Left renal pelvis (tissue), 4 donors: ENCODE measurements at regions not wholly inside any gene's neighbourhood (a gene's known extent, or its start where the extent isn't known, plus 50 kb on each side); places are given as distances from the start of the nearest gene placed in this dataset.
"Not testable (repeated sequence)": the region's sequence is repeated elsewhere in the genome, so short reads cannot be mapped to it uniquely, and the experiment has no call there.

Experiments
- DNase-seq, 4 donors: peaks; one replicate each; pipeline ENCODE4 v3.0.0-alpha.2; 2013; ENCODE audit warnings: low read depth in 4 of 4, low spot score in 3 of 4

DNA sequence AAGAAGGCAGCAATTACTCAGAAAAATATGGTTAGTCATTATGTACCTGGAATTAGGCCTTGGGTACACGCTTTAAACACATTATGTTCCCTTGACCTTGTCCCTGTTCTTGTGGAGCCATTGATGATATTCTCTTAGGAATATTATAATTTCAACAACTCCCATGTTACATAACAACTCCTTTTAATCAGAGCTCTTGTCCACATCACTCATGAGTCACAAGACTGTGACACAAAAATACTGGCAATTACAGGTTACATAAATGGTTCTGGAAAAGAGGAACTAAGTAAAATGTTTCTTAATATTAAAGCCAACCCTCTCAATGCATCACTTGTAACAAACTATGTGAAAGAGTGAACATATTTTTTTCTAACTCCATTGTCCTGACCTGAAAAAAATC is 143.8 kb upstream of the PCLO start:
- no peak for DNase-seq

DNA sequence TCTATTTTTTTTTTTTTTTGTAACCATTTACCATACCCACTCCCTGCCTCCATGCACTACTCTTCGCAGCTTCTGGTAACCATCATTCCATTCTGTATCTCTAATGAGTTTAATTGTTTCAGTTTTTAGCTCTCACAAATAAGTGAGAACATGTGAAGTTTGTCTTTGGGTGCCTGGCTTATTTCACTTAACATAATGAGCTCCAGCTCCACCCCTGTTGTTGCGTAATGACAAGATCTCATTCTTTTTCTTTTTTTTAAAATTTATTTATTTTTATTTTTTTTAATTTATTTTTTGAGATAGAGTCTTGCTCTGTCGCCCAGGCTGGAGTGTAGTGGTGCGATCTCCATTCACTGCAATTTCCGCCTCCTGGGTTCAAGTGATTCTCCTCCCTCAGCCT is 142.3 kb upstream of the PCLO start:
- no peak for DNase-seq

DNA sequence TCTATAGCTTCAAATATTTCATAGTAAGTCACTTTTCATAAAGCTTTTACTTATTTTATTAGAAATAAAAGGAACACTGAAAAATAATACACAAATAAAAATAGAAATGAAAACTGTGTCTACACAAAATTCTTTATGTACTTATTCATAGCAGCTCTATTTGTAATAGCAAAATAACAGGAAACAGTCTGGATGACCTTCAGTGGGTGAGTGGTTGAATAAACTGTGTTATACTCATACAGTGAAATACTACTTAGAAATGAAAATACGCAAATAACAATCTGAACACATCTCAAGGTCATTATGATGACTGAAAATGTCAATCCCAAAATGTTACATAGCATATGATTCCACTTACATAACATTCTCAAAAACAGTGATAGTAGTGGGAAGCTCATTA is 138.7 kb upstream of the PCLO start:
- no peak for DNase-seq

DNA sequence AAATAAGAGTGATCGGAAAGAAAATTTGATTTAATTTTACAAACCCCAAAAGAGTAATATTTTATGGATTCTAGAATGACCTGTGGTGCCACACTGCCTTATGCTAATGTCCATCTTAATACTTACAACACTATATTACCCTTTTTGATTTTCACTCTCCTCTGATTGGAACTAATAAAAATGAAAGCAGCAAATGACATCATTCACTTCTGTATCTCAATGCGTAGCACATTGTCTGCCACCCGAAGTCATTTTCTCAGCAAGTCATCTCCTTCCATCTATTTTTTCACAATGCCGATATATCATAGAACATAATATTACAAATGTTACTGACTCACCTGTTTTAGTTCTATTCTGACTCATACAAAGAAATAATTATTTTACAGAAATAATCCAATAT is 127.5 kb upstream of the PCLO start:
- no peak for DNase-seq

DNA sequence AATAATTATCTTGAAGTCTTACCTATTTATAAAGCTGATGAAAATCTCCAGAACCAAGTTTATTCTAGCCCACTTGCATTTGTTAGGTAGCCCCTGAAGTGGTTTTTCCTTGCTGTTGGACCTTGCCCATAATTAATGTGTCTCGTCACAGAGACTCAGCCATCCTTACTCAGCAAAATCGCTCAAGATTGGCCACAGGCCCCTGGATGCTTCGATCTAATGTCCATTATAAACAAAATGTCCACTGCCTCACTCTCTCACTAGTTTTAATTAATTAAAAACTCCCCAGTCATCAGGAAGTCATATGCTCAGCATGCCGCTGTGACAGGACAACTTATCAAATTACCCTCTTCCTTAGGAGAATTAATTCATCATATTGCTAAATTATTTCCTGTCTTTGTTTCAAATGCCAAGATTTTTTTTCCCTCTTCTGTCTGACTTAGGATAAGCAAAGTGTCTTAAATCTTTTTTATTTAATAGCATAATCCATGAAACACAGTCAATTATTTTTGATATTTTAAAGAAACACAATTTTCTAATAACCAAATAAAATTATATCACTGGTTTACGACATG is 126.8 kb upstream of the PCLO start:
- DNase-seq, result no peak

DNA sequence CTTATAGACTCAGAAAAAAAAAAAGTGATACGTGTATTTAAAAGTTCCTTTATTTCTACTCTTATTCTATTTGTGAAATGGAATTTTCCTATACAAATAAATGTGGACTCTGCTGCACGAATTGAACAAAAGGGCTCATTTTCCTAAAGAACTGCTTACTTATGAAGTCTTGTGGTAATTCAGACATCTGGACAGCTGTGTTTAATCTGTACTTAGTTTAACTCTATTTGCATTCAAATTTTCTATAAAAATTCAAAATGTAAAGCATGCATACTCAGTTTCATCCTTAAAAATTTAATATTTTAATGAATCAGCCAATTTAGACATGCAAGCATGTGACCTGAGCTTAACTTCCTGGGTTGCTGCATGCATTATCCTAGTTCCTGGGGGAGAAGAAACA is 118.0 kb upstream of the PCLO start:
- no peak for DNase-seq

DNA sequence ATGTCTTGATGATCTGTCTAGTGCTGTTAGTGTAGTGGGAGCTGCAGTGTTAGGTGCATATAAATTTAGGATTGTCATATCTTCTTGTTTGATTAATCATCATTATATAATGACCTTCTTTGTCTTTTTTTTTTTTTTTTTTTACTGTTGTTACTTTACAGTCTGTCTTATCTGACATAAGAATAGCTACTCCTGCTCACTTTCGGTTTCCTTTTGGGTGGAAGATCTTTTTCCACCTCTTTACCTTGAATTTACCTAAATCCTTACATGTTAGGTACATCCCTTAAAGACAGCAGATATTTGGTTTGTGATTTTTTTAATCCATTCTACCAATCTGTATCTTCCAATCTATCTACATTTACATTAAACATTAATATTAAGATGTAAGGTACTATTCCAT is 113.6 kb upstream of the PCLO start:
- DNase-seq, result no peak

DNA sequence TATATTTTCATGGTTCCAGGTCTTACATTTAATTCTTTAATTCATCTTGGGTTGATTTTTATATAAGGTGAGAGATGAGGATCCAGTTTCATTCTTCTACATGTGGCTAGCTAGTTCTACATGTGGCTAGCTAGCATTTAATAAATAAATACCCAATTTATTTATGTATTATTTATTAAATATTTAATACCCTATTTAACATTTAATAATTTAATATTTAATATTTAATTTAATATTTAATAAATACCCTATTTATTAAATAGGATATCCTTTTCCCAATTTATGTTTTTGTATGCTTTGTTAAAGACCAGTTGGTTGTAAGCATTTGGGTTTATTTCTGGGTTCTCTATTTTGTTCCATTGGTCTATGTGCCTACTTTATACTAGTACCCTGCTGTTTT is 111.0 kb upstream of the PCLO start:
- DNase-seq, result no peak

DNA sequence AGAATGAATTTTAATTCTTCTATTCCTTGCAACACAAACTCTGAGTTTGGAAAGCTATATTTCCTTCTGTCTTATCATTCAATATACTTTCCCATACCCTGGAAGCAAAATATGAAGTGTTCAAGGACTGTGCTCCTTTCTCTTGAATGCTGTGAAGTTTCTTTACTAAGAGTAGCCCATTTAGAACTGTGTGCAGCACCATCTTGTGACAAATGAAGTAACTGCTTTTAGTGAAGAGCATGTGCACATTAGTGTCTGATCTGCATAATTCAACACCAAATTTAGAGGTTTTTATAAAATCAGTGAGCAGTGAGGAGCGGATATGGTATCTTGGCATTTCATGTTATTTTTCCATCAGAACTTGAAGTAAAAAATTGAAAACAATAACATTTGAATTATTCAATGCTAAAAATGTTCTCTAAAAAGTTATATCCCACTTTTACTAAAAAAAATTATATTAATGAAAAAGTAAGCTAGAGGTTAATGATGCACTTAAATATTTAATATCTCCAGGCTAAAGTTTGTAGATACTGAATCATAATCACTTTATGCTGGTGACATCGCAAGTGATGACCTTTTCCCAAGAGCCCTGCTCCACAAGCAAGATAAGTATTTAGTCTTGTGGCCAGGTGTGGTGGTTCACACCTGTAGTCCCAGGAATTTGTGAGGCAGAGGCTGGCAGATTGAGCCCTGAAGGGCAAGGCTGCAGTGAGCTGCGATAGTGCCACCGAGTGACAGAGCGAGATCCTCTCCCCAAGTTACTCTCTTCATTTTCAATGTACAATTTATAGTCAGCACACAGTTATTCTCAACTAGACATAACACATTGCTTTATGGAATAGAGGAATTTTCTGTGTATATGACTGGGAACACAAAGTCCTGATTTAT is 108.8 kb upstream of the PCLO start:
- DNase-seq, result peak in 3 of 4 donors; percentile 12 to 22 (median 19)

DNA sequence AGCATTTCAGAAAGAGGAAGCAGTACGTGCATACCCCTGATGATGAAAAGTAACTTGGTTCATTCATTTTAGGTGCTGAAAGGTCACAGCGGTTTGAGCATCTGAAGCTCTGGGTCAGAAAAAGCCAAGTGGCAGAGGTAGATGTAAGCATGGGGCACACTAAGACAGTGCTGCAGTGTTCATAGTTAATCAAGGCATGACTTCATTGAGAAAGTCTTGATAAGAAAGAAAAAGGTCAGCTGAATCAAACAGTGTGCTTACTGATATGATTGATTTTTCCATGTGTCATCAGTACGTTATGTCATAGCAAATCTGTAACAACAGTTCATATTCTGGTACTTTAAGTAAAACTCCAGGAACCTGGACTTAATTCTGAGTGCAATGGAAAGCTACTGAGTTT is 107.7 kb upstream of the PCLO start:
- DNase-seq, result no peak

DNA sequence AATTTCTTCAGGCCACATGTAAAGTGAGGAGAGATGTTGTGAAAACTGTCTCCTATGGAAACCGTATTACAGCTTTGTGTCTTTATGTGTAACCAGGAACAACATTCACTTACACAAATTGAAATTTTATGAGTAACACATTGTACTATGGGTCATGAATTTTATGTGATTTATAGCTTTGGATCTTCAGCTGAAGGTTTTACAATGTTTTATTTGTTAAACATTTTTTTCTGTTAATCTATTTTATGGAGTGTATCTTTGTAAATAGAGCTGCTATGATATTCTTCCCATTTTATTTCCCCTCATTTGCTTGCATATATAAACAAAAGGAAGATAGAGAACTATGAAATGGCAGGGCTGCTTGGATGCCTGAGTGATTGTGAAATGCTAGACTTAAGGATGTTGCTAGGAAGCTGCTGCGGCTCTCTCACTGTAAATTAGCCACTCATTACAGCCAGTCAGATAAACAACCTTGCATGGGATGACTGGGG is 104.5 kb upstream of the PCLO start:
- peak; percentile 10 to 44 (median 25) for DNase-seq

DNA sequence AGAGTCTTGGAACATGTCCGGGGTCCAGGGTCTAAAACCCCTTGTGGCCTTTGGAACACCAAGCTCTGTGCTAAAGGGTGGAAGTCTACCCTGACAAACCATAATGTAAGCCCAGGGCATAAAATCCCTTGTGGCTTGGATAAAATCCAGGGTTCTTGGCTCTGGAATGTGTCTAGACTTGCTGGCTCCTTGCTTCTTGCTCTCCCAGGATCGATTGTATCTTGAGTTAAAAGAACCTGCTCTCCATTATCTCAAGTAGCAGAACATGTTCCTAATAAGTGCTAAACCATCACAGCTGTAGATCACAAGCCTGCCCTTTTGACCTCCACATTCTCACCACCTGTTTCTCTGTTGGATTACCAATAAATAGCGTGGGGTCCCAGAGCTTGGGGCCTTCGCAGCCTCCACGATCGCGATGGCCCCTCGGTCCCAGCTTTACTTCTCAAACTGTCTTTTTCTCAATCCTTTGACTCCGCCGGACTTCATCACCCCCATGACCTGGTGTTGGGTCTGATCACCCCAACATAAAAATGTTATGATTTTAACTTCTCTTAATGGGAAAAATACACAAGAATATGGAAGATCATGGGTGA is 100.9 kb upstream of the PCLO start:
- not testable (repeated sequence) for DNase-seq

DNA sequence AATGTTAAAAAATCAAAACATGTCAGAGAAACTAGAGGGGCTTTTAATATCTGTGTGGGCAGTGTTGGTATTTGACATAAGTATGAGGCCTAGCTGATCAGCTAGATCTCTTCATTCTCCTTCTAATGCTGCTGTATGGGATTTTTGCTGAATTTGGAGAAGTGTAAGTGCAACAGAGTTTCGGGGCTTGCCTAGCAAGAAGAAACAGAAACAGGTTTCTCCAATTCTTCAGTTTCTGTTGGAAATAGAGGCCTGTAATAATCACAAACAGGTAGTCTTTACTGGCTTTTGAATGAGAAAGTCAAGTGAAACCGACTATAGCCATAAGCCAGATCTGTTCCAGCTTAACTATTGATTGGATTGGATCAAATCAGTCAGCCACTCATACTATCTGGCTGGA is 96.4 kb upstream of the PCLO start:
- DNase-seq, result no peak

DNA sequence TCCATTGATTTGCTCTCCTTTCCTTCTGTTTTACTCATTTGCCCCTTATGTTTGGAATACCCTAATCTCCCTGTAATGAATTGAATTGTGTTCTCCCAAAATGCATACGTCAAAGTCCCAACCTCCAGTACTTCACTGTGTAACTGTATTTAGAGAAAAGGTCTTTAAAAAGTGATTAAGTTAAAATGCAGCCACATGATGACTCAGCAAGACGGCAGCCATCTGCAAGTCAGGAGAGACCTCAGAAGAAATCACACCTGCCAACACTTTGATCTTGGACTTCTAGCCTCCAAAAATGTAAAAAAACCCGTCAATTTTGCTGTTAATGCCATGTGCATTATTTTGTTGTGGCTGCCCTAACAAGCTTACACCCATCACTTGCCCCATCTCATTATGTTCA is 85.3 kb upstream of the PCLO start:
- DNase-seq, result no peak

DNA sequence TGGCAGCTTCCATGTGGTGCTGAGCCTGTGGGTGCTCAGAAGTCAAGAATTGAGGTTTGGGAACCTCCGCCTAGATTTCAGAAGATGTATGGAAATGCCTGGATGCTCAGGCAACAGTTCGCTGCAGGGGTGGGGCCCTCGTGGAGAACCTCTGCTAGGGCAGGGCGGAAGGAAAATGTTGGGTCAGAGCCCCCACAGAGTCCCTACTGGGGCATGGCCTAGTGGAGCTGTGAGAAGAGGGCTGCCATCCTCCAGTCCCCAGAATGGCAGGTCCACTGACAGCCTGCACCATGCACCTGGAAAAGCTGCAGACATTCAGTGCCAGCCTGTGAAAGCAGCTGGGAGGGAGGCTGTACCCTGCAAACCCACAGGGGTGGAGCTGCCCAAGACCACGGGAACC is 56.5 kb upstream of the PCLO start:
- DNase-seq, result not testable (repeated sequence)

DNA sequence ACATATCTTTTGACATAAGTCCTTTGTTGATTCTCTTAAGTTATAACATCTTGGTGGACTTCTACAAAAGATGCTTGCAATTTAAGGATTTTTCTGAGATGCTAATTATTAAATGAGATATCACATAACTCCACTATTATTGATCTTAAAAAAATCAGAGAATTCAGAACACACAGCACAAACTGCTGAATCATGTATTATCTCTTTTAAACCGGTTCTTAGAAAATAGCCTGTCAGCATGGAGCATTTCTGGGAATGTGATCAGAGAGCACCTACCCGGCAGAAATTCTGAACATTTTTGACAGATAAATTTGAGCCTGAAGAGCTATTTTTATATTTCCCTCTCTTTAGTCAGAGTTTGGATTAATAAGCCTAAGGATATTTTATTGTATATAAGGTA is 50.2 kb upstream of the PCLO start:
- no peak for DNase-seq
